Small intestine (tissue), 7 donors: ENCODE measurements at regions not wholly inside any gene's neighbourhood (a gene's known extent, or its start where the extent isn't known, plus 50 kb on each side); places are given as distances from the start of the nearest gene placed in this dataset.

Experiments
- DNase-seq, 2 donors: peaks; one replicate each; pipeline versions ENCODE4 v3.0.0 to v3.0.0-alpha.2; 2013
- FAIRE-seq: peaks from 2 replicates; lab custom pipeline; 2012; peaks lifted over from hg19 to GRCh38; lab: Jason Lieb, UNC
- H3K27ac ChIP-seq, 3 donors: one replicate each; pipeline ENCODE4 v1.5.1; 2013; ENCODE audit warnings: low read length in 2 of 3, mild to moderate bottlenecking in 2 of 3, control low read depth in 1 of 3, inconsistent platforms in 1 of 3, low read depth in 1 of 3, moderate library complexity in 1 of 3
- H3K27me3 ChIP-seq, 3 donors: one replicate each; pipeline ENCODE4 v1.6.1; 2013; ENCODE audit warnings: low read length in 3 of 3, inconsistent platforms in 1 of 3; ENCODE audit not compliant: control insufficient read depth in 3 of 3, insufficient read depth in 3 of 3
- H3K36me3 ChIP-seq, 3 donors: one replicate each; pipeline ENCODE4 v1.6.1; 2013; ENCODE audit warnings: low read length in 3 of 3, inconsistent platforms in 1 of 3, low read depth in 1 of 3, mild to moderate bottlenecking in 1 of 3, moderate library complexity in 1 of 3; ENCODE audit not compliant: control insufficient read depth in 3 of 3, insufficient read depth in 2 of 3
- H3K4me1 ChIP-seq, 3 donors: one replicate each; pipeline ENCODE4 v1.6.1; 2013; ENCODE audit warnings: low read length in 2 of 3, inconsistent platforms in 1 of 3, low read depth in 1 of 3, mild to moderate bottlenecking in 1 of 3, moderate library complexity in 1 of 3; ENCODE audit not compliant: control insufficient read depth in 3 of 3, insufficient read depth in 2 of 3
- H3K4me3 ChIP-seq, 3 donors: one replicate each; pipeline ENCODE4 v1.5.1; 2013; ENCODE audit warnings: low read length in 3 of 3, control low read depth in 1 of 3, inconsistent platforms in 1 of 3, low read depth in 1 of 3, mild to moderate bottlenecking in 1 of 3, moderate library complexity in 1 of 3
- H3K9me3 ChIP-seq, 2 donors: one replicate each; pipeline ENCODE4 v1.6.1; 2013; ENCODE audit warnings: low read depth in 1 of 2, low read length in 1 of 2; ENCODE audit not compliant: control insufficient read depth in 2 of 2, insufficient read depth in 1 of 2
- WGBS, 3 donors: extraction: QIAGEN DNeasy Blood & Tissue Kit; methylation state at CpG; one replicate each; pipeline ENCODE4 v1.1.7; 2013; 5-methylcytosine and 5-hydroxymethylcytosine counted together
- donor health status: healthy with polysubstance abuse.
- donor health status: control.
- donor health status: control.
- donor health status: Bipolar disorder and iron deficiency.
- donor health status: healthy.

GRCh38 chr6:3650076-3650958 is 101.2 kb downstream of the PXDC1 start:
- Histone ChIP-seq H3K4me3 (no peak overlapping the region), H3K4me1 (no peaks in the 10 kb centered on the region), H3K36me3 (no peaks in the 10 kb centered on the region), H3K27ac (no peak overlapping the region), H3K27me3 (no peaks in the 10 kb centered on the region), H3K9me3 (no peaks in the 10 kb centered on the region)
- FAIRE-seq, result no peak
- WGBS, 3 donors, result 93 to 95% (median 94%) methylated on average over 17 of the region's 17 CpGs
- DNase-seq, result no peak

DNA sequence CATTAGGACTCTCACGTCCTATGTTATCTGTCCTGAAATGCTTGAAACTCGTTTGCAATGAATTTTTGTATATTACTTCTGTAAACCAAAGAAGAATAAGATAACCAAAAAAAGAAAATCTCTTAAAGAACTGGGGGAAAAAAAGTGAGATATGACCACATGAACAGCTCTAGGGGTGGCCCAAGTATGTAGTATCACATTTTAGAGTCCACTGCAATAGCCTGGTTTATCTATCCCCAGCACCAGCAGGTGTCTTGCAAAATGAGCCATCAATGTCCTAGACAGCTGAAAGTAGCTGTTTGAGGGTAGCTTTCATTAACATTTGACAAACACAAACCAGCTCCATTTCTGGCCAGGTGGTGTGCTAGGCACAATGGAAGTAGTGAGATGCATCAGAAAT is 102.8 kb downstream of the PXDC1 start:
- Histone ChIP-seq H3K4me3 (no peak overlapping the region), H3K4me1 (no peaks in the 10 kb centered on the region), H3K27ac (no peak overlapping the region), H3K27me3 (no peaks in the 10 kb centered on the region), H3K9me3 (no peaks in the 10 kb centered on the region), H3K36me3 (no peaks in the 10 kb centered on the region)
- DNase-seq (no peak), FAIRE-seq (no peak)
- WGBS, 3 donors, result 52 to 80% (median 77%) methylated on average over 2 of the region's 2 CpGs

DNA sequence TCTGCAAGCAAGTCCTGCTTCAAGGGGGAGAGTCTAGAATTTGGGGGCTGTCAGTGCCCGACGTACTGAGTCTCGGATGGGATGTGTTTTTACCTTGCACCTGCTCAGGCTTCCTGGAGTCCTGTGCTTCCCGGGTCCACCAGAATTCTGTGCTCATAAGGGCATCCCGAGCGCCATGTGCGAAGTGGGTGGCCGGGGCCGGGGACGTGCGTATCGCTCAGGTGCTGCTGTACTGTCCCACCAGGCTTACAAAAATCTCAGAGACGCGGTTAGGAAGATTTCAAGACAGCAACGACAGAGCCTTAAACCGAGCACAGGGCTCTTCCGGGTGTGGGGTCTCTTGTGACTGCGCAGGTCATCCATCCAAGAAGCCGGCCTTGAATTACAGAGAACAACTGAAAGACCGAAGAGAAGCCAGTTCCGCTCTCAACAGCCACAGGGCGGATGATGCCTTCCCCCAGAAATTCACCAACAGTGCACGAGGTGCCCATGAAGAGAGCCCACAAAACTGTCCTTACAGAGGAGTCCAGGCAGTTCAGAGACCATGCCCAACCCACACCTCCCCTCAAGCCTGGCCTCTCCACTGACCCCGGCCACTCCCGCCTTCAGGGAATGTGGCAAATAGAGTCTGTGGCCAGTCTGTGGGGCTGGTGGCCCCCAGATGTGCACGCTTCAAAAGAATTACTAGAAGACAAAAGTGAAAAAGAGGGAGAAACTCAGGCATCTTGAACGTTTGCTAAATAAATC is 104.7 kb downstream of the PXDC1 start:
- no peak for DNase-seq
- Histone ChIP-seq H3K27ac (no peak overlapping the region), H3K27me3 (no peaks in the 10 kb centered on the region), H3K4me3 (no peak overlapping the region), H3K36me3 (no peaks in the 10 kb centered on the region), H3K9me3 (no peaks in the 10 kb centered on the region), H3K4me1 (no peaks in the 10 kb centered on the region)
- 89 to 93% (median 90%) methylated on average over 27 of the region's 27 CpGs for WGBS, 3 donors
- no peak for FAIRE-seq

GRCh38 chr6:3644739-3645012 is 106.8 kb downstream of the PXDC1 start:
- 45 to 75% (median 59%) methylated on average over 6 of the region's 6 CpGs for WGBS, 3 donors
- Histone ChIP-seq H3K4me3 (no peak overlapping the region), H3K27ac (no peak overlapping the region), H3K9me3 (no peaks in the 10 kb centered on the region), H3K4me1 (no peaks in the 10 kb centered on the region), H3K27me3 (no peaks in the 10 kb centered on the region), H3K36me3 (no peaks in the 10 kb centered on the region)
- no peak for FAIRE-seq
- DNase-seq, result peak in 1 of 2 donors; percentile 20

GRCh38 chr6:3643921-3644738 is 107.4 kb downstream of the PXDC1 start:
- FAIRE-seq (no peak), DNase-seq (no peak)
- 54 to 78% (median 72%) methylated on average over 10 of the region's 10 CpGs for WGBS, 3 donors
- no peak overlapping the region for H3K4me3 ChIP-seq
- no peaks in the 10 kb centered on the region for H3K9me3 ChIP-seq
- H3K27me3 ChIP-seq, result no peaks in the 10 kb centered on the region
- no peaks in the 10 kb centered on the region for H3K36me3 ChIP-seq
- H3K4me1 ChIP-seq, result no peaks in the 10 kb centered on the region
- no peak overlapping the region for H3K27ac ChIP-seq

GRCh38 chr6:3640868-3641267 is 110.6 kb downstream of the PXDC1 start:
- Histone ChIP-seq H3K4me1 (no peaks in the 10 kb centered on the region), H3K4me3 (no peak overlapping the region), H3K27me3 (peaks cover 0 to 2% (median 0%) of the 10 kb centered on the region in 3 donors), H3K9me3 (no peaks in the 10 kb centered on the region), H3K36me3 (no peaks in the 10 kb centered on the region), H3K27ac (no peak overlapping the region)
- no peak for FAIRE-seq
- 82 to 92% (median 91%) methylated on average over 2 of the region's 2 CpGs for WGBS, 3 donors
- DNase-seq, result no peak

DNA sequence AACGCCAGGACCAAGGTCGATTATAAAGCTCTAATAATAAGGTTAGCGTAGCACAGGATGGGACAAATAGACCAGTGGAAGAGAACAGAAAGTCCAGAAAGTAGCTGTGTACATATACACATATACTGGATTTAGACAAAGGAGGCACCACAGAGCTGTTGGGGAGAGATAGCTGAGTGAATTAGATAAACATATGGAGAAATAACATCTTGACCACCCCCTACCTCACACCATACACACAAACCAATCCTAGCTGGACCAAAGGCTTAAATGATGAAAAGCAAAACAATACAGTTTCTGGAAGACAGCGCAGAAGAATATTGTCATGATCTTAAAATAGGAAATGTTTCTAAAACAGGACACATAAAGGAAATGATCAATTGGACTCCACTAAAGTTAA is 112.9 kb downstream of the PXDC1 start:
- H3K9me3 ChIP-seq, result no peaks in the 10 kb centered on the region
- 72 to 83% (median 82%) methylated on average over 4 of the region's 4 CpGs for WGBS, 3 donors
- FAIRE-seq (no peak), DNase-seq (no peak)
- no peak overlapping the region for H3K4me3 ChIP-seq
- peaks cover 0 to 2% (median 0%) of the 10 kb centered on the region in 3 donors for H3K27me3 ChIP-seq
- no peaks in the 10 kb centered on the region for H3K36me3 ChIP-seq
- H3K4me1 ChIP-seq, result no peaks in the 10 kb centered on the region
- H3K27ac ChIP-seq, result no peak overlapping the region

DNA sequence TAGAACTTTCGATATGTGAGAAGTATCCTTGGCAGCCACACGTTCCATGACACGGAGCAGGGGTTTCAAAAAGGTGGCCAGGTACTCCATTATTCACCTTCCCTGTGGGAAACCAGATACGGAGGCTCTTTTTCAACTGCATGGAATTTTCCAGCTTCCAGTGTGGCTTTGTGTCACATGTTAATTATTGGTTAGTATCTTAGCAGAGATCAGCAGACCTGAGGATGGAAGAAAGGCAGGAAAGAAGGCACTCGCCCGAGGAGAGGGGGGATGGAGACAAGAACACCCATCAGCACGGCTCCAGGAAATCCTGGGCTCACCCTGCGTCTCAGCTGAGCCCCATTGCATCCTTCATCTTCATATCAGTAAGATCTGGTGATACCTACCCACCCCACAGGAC is 115.5 kb downstream of the PXDC1 start:
- no peak for FAIRE-seq
- no peak overlapping the region for H3K27ac ChIP-seq

More for the DNA sequence above, 115.5 kb downstream of the PXDC1 start:
- Histone ChIP-seq H3K36me3 (no peaks in the 10 kb centered on the region), H3K27me3 (peaks cover 0 to 2% (median 0%) of the 10 kb centered on the region in 3 donors), H3K4me1 (no peaks in the 10 kb centered on the region), H3K9me3 (no peaks in the 10 kb centered on the region), H3K4me3 (no peak overlapping the region)
- no peak for DNase-seq
- WGBS, 3 donors, result 78 to 87% (median 83%) methylated on average over 8 of the region's 8 CpGs
